Fibroblast of skin of abdomen (primary cell): ENCODE measurements at regions not wholly inside any gene's neighbourhood (a gene's known extent, or its start where the extent isn't known, plus 50 kb on each side); places are given as distances from the start of the nearest gene placed in this dataset.

ENCODE experiments used
- DNase-seq: peaks from one replicate; pipeline ENCODE4 v3.0.0-alpha.2; 2013

GRCh38 chr14:97361181-97361580 lies 564.0 kb downstream of the VRK1 start:
- DNase-seq = no peak

DNA sequence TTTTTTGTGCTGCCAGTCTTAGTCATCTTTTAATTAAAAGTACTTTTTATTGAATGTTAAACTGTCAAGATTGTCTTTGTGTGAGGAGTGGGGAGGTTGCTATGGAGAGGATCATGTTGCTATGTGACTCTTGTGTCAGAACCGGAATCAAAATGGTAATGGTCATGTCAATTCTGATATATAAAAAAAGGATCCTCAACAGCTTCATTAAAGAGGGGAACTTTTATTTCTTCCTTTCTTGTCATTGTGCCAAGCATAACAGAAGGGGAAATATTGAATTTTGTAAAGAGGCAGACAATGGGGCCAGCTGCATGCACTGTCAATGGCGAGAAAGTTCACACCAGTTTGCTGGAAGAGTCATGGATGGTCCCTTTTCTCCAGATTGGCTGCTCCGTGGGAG lies 564.8 kb downstream of the VRK1 start:
- DNase-seq = no peak

DNA sequence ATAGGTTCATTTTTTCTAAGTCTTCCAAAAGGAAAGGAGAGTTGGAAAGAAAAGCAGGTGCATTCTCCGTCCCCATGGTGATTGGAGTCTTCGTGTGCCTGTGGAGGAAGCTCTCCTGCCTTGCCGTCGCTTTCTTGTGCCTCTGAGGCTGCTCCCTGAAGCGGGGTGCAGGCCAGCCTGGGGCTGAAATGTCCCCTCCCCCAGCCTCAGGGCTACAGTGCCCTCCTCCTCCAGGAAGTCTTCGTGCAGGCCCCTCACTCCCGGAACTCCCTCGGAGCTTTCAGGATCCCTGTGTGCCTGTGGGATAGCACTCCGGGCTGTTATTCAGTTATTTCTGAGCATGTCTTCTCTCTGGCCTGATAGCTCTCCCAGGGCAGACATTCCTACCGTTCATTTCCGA lies 569.2 kb downstream of the VRK1 start:
- DNase-seq = no peak

DNA sequence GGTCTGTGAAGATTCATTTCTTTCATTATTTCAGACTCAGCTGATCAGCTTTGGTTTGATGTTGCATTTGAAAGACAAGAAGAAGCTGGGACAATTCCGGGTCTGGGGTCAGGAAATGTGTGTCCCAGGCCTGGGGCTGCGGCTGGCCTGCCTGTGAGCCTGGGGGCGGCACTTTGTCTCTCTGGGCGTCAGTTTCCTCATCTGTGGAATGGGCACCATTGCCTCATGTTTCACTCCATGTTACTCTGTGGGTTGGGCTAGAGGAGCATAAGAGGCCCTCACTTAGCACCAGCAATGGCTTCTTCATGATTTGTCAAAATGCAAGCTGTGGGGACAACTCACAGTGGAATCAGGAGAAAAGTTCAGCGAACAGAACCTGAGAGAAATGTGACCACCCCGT lies 570.1 kb downstream of the VRK1 start:
- no peak for DNase-seq

- no peak for DNase-seq
These were observed 570.9 kb downstream of the VRK1 start for GRCh38 chr14:97368049-97368448.

DNA sequence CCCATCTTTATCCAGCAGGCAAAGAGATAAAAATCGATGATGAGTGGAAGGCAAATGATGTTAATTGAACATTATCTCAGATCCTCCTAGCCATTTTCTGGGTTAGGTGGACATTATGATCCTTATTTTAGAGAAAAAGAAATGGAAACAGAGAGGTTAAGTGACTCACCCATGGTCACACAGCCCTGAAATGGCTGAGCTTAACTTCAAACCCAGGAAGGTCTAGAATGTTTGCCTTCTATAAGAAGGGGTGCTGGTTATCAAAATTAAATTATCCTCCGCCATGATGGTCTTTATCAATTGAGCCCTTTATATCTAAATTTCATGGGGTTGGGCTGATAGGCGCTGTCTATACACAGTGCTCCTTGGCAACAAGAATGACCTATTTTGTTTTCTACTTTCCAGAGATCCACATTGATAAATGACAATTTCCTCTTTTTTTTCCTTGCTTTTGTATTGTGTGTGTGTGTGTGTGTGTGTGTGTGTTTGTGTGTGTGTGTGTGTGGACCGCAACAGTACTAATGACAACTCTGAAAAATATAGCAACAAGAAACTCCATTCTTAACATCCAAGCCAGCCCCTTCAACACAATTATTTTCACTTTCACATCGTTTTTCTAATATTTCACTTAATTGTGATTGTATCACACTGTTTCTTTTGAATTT lies 571.9 kb downstream of the VRK1 start:
- DNase-seq = no peak

DNA sequence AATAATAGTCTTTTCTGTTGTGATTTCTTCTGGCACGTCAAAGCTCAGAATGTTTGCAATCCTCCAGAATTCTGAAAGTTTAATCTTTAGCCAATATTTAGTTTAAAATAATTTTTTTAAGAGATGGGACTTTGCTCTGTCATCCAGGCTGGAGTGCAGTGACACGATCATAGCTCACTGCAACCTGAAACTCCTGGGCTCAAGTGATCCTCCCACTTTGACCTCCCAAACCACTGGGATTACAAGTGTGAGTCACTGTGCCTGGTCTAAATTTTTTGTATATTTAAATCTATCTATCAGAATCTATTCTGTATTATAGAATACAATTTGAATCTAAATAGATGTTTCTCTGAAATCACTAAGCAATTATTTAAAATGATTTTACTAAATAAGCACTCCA lies 572.7 kb downstream of the VRK1 start:
- no peak for DNase-seq

- no peak for DNase-seq
These were observed 579.1 kb downstream of the VRK1 start for GRCh38 chr14:97376310-97376709.

DNA sequence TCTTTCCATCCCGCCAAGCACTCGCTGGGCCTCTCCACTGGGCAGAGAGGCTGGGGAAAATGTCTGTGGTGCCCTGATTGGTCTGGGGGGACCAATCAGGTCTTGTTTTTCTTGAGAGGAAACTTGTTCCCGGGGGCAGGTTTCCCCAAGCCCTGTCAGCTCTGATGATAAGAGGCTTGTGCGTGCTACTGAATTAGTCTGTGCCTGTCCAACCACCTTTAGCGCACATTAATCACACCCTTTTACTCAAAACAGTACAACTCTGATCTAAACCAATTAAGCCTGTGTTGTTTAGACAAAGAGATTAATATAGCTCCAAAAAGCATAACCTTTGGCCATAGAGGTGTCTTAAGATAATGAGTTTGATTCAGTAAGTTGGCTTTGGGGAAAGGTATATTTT lies 580.4 kb downstream of the VRK1 start:
- DNase-seq = no peak

GRCh38 chr14:97379091-97379531 lies 581.9 kb downstream of the VRK1 start:
- DNase-seq = no peak

GRCh38 chr14:97380539-97380941 lies 583.4 kb downstream of the VRK1 start:
- no peak for DNase-seq

- no peak for DNase-seq
These were observed 584.1 kb downstream of the VRK1 start for GRCh38 chr14:97381309-97381708.

DNA sequence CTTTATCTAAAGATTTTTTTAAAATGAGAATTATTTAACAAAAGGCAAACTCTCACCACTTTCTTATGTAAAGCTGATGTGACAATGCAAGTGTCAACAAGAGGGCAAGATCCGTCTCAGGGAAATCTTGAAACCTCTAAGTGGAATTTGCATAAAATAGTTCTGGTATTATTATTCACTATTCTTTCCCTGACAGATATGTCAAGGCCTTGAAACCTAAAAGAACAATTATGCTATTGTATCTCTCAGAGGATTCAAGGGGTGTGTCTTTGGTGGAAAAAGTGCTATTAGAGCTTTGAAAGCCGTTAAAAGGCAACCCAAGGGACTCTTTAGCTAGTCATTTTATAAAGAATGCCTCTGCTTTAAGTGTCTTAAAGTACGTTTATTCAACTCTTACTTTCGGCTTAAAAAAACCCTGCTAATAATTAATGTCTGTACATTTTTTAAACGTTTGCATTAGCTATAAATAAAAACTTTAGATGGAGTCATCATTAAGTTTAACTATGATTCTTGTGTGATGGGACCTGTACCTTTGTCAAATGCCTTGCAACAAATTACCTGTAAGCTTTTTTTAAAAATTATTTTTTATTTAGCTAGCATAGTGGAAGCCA lies 585.5 kb downstream of the VRK1 start:
- DNase-seq = no peak

GRCh38 chr14:97385727-97386126 lies 588.5 kb downstream of the VRK1 start:
- DNase-seq = no peak

- DNase-seq = no peak
These were observed 590.2 kb downstream of the VRK1 start for GRCh38 chr14:97387252-97387874.

- no peak for DNase-seq
These were observed 591.2 kb downstream of the VRK1 start for GRCh38 chr14:97388408-97388807.

- DNase-seq = no peak
These were observed 593.0 kb downstream of the VRK1 start for GRCh38 chr14:97390096-97390724.

- no peak for DNase-seq
These were observed 596.1 kb downstream of the VRK1 start for GRCh38 chr14:97393244-97393643.

- DNase-seq = no peak
These were observed 597.9 kb downstream of the VRK1 start for GRCh38 chr14:97395068-97395467.

GRCh38 chr14:97401714-97402113 lies 604.5 kb downstream of the VRK1 start:
- no peak for DNase-seq

- no peak for DNase-seq
These were observed 605.1 kb downstream of the VRK1 start for GRCh38 chr14:97402279-97402678.

DNA sequence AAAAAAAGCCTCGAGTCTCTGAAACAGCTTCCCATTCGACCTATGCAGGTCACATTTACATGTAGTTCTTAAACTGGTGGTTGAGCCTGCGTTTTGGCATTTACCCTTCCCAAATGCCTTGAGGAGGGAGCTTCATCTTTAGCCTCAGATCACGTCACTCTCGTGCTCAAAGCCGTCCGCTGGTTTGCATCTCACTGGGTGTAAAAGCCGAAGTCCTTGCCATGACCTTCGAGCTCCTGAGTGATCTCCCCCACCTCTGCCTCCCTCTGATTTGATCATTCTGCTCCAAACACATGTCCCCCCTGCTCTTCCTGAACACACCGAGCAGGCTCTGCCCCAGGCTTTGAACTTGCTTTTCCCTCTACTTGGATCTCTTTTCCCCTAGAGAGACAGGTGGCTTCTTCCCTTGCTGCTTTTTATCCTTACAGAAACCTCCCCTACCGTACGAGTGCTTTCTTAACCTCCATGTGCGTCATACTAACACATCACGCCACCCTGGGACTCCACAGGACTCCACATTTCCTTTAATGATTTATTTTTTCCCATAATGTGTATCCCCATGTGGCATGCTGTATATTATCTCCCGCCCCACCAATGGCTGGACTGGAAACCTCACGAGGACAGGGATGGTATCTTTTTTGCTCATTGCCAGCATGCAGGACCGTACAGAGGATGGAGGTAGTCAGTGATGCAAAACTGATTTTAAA lies 610.7 kb downstream of the VRK1 start:
- DNase-seq = no peak

GRCh38 chr14:97408503-97408902 lies 611.3 kb downstream of the VRK1 start:
- DNase-seq = no peak
